HAP-1 (cell line): ENCODE measurements at regions not wholly inside any gene's neighbourhood (a gene's known extent, or its start where the extent isn't known, plus 50 kb on each side); places are given as distances from the start of the nearest gene placed in this dataset.
"Not testable (repeated sequence)": the region's sequence is repeated elsewhere in the genome, so short reads cannot be mapped to it uniquely, and the experiment has no call there.

Experiments
- DNase-seq, 2 experiments: peaks; one replicate each; pipeline ENCODE4 v3.0.0-alpha.2; 2016 to 2020; ENCODE audit warnings: low spot score in 2 of 2
- H3K27me3 ChIP-seq: fragments of 250-450 bp; sonication (Bioruptor Pico); 2 replicates; pipeline ENCODE4 v1.5.1; 2020; ENCODE audit warnings: low read depth, mild to moderate bottlenecking, moderate library complexity
- H3K36me3 ChIP-seq: fragments of 250-450 bp; sonication (Bioruptor Pico); replicated peaks from 2 replicates; pipeline ENCODE4 v1.5.1; 2020; ENCODE audit warnings: mild to moderate bottlenecking
- H3K4me1 ChIP-seq: fragments of 250-450 bp; sonication (Bioruptor Pico); 2 replicates; pipeline ENCODE4 v1.5.1; 2020; ENCODE audit warnings: mild to moderate bottlenecking
- H3K4me3 ChIP-seq: fragments of 250-450 bp; sonication (Bioruptor Pico); 2 replicates; pipeline ENCODE4 v1.5.1; 2020; ENCODE audit warnings: mild to moderate bottlenecking, moderate library complexity
- H3K9me3 ChIP-seq: fragments of 250-450 bp; sonication (Bioruptor Pico); 2 replicates; pipeline ENCODE4 v1.5.1; 2020; ENCODE audit warnings: mild to moderate bottlenecking, moderate library complexity
- in situ Hi-C: fragments of 300-500 bp; cut with MboI; formaldehyde crosslinking; loops from 3 replicates; pipeline ENCODE4 v1.14.3; 2020; ENCODE audit warnings: low sequenced_read_pairs, inconsistent platforms, mixed read lengths

DNA sequence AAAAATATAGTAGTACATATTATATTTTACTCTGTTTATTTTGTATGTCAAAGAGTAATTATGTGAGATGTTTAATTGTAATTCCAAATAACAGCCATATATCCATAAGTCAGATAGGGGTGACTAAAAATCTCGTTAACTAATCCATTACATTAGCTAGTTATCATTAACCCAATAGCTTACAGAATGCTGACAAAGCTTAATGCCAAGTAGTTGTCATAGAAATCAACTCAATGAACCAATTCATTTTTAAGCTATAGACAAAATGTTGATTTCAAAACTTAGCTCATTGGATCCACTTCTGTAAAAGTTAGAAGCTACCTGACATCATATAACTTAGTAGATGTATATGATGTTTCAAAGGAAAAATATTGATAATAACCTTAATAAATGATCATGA lies 206.7 kb upstream of the SLITRK1 start:
- DNase-seq = no peak
- Histone ChIP-seq H3K27me3 (no peaks in the 10 kb centered on the region), H3K4me3 (no peak overlapping the region), H3K9me3 (no peaks in the 10 kb centered on the region), H3K4me1 (no peaks in the 10 kb centered on the region), H3K36me3 (no peaks in the 10 kb centered on the region)
- in situ Hi-C loops = no loop called here

DNA sequence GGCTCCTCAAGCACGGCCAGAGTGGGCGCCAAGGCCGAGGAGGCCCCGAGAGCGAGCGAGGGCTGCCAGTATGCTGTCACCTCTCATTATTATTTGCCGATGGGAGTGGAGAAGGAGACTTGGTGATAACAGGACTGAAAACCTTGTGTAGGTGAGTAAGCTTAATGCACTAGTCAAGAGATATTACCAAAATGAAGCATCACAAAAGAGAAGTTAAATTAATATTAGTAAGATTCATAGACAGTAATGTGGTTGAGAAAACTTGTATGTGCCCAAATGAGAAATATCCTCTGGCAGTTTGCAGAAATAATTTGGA lies 204.5 kb upstream of the SLITRK1 start:
- in situ Hi-C loops = no loop called here

DNA sequence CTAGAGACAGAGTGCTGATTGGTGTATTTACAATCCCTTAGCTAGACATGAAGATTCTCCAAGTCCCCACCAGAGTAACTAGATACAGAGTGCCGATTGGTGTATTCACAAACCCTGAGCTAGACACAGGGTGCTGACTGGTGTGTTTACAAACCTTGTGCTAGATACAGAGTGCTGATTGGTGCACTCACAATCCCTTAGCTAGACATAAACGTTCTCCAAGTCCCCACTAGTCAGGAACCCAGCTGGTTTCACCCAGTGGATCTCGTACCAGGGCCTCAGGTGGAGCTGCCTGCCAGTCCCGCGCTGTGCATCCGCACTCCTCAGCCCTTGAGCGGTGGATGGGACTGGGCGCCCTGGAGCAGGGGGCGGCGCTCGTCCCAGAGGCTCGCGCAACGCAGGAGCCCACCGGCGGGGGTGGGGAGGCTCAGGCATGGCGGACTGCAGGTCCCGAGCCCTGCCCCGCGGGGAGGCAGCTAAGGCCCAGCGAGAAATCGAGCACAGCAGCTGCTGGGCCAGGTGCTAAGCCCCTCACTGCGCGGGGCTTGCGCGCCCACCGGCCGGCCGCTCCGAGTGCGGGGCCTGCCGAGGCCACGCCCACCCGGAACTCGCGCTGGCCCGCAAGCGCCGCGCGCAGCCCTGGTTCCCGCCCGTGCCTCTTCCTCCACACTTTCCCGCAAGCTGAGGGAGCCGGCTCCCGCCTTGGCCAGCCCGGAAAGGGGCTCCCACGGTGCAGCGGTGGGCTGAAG lies 204.0 kb upstream of the SLITRK1 start:
- H3K4me3 ChIP-seq, H3K36me3 ChIP-seq, H3K27me3 ChIP-seq, H3K9me3 ChIP-seq, in situ Hi-C loops, H3K4me1 ChIP-seq, DNase-seq: not testable (repeated sequence)

More for the DNA sequence above, 204.5 kb upstream of the SLITRK1 start:
- Histone ChIP-seq H3K9me3 (no peaks in the 10 kb centered on the region), H3K36me3 (no peaks in the 10 kb centered on the region), H3K27me3 (no peaks in the 10 kb centered on the region), H3K4me3 (no peak overlapping the region), H3K4me1 (no peaks in the 10 kb centered on the region)
- DNase-seq = no peak

DNA sequence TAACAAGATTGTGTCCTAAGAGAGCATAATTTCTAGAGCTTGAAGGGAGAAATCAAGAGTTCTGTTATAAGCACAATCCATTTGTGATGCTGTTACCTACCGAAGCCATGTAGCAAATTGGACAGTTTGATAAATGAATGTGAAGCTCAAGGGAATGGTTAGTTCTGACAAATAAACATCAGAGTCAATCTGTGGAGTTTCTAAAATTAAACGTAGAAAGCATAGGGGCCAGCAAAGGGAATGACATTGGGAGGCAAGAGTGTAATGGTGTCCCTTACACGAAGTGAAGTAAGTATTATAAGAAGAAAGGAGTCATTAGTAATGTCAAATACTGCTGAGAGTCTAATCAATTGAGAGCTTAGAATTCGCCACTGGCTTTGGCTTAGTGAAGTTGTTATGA lies 200.2 kb upstream of the SLITRK1 start:
- Histone ChIP-seq H3K27me3 (no peaks in the 10 kb centered on the region), H3K4me1 (no peaks in the 10 kb centered on the region), H3K36me3 (no peaks in the 10 kb centered on the region), H3K4me3 (no peak overlapping the region), H3K9me3 (no peaks in the 10 kb centered on the region)
- DNase-seq = no peak
- in situ Hi-C loops = no loop called here

DNA sequence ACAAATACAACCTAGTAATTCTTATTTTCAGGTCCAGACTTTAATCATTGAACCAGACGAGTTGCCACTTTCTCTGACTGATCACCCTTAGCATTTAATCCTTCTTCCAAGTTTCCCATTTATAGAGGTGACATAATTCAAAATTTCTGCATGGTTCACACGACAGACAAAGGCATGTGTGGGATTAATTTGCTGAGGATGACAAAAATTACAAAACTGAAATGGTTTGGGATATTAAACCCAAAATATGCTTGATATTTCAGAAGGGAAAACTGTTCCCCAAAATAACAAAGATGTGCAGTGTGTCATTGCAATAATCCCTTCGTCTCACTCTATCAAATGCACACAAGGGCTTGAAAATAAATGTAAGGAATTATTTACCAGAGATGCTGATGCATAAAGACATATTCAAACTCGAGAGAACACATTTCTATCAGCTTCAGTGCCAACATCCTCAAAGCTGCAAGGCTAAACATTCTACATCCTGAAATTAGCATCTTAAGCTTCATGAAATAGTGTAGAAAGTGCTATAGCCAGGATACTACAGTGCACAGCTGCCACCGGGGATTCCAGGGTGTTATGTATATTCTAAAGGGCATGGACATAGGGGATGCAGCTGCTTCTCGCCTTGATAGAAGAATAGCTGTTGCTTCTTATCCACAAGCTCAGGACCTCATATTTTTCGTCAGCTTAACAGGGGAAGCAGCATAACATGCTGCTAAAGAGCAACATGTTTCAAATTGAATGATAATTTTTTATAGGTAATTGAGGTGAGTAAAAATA lies 198.7 kb upstream of the SLITRK1 start:
- no peak for DNase-seq
- Histone ChIP-seq H3K36me3 (no peaks in the 10 kb centered on the region), H3K4me3 (no peak overlapping the region), H3K9me3 (no peaks in the 10 kb centered on the region), H3K27me3 (no peaks in the 10 kb centered on the region), H3K4me1 (peaks cover 6% of the 10 kb centered on the region)
- in situ Hi-C loops = no loop called here

DNA sequence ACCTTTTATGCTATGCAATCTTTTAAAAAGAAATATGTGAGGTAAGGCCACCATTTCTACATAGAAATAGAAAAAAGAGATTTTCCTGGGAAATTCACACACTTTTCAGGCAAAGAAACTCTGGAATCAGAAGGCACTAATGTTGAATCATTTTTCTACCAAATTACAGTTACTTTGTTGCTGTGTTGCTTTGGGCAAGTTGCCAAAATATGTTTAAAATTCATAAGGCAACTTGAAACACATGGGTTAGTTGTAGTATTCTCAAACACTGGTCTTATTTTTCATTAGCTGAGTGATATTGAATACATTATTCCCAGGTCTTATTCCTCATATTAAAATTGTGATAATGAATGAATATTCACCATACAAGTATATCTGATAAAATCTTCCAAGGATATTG lies 195.0 kb upstream of the SLITRK1 start:
- Histone ChIP-seq H3K4me1 (peaks cover 20% of the 10 kb centered on the region), H3K9me3 (no peaks in the 10 kb centered on the region), H3K27me3 (no peaks in the 10 kb centered on the region), H3K36me3 (no peaks in the 10 kb centered on the region), H3K4me3 (no peak overlapping the region)
- no peak for DNase-seq
- in situ Hi-C loops = no loop called here

DNA sequence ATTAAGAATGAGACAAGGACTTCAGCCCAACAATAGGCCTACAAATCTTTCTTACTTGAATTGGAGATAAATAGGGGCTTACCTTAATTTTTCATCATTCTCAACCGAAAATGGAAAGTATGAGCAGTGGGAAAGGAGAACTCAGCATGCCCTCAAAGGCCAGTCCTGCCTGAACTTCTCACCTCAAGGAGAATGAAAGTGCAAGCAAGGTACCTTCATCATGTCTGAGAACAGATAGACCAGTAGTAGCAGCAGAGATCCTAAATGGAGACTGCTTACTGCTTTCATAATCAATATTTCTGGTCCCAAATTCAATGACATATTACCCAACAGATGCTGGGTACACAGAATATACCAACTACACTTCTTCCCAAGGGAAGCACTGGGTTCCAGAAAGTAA lies 194.0 kb upstream of the SLITRK1 start:
- in situ Hi-C loops = no loop called here
- Histone ChIP-seq H3K36me3 (no peaks in the 10 kb centered on the region), H3K9me3 (no peaks in the 10 kb centered on the region), H3K4me3 (no peak overlapping the region), H3K27me3 (no peaks in the 10 kb centered on the region), H3K4me1 (peaks cover 20% of the 10 kb centered on the region)
- DNase-seq = no peak

DNA sequence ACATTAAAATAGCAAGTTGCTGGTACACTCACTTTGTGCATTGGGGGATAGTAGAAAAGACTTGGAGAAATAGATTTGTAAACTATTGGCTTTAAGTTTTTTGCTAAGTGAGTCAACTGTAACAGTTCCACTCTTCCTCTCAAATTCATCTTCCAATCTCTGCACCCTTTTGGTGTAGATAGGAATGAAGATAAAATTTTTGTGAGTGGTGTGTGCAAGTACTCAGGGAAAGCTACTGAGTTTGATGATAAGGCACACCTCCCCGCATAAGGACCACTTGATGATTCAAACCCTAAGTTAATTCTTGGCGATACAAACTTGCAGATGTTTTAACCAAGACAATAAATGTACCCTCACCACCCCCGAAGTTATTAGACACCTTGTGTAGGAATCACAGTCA lies 168.3 kb upstream of the SLITRK1 start:
- in situ Hi-C loops = no loop called here
- DNase-seq = no peak
- H3K4me3 ChIP-seq = no peak overlapping the region

DNA sequence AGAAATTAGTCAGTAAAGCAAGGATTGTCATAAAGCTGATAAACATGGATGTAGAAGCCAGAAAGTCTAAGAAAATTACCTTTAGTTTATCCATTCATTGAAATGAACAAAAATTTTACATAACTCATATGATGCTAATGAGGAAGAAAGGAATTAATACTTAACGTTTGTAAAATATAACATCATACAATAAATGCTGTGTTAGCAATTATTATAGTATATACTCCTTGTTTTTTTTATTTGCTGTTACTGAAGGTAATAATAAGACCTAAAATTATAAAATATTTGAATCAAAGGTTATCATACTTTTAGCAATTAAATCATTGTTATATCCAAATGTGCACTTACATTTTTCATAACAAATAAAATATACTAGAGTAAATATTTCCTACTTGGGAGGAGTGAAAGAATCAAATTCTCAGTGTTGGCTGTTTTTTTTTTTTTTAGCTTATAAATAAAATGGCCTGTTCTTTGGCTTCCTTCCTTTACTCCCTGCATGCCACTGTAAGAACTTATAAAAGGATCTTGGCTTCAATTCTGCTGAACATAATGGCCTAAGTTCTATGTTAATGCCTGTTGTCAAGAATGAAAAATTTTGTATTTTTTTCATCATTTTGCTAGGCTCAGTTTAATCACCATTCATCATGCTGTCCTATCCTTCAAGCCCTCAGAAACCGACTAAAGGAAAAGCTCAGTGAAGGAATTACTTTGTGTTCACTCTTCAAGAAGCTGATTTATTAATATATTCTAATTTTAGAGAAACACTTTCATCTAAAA lies 167.4 kb upstream of the SLITRK1 start:
- H3K9me3 ChIP-seq = no peaks in the 10 kb centered on the region
- H3K27me3 ChIP-seq = no peaks in the 10 kb centered on the region
- H3K4me1 ChIP-seq = no peaks in the 10 kb centered on the region
- H3K36me3 ChIP-seq = no peaks in the 10 kb centered on the region
- DNase-seq = no peak
- H3K4me3 ChIP-seq = no peak overlapping the region
- in situ Hi-C loops = no loop called here

More for the DNA sequence above, 168.3 kb upstream of the SLITRK1 start:
- H3K27me3 ChIP-seq = no peaks in the 10 kb centered on the region
- H3K36me3 ChIP-seq = no peaks in the 10 kb centered on the region
- H3K9me3 ChIP-seq = no peaks in the 10 kb centered on the region
- H3K4me1 ChIP-seq = no peaks in the 10 kb centered on the region

DNA sequence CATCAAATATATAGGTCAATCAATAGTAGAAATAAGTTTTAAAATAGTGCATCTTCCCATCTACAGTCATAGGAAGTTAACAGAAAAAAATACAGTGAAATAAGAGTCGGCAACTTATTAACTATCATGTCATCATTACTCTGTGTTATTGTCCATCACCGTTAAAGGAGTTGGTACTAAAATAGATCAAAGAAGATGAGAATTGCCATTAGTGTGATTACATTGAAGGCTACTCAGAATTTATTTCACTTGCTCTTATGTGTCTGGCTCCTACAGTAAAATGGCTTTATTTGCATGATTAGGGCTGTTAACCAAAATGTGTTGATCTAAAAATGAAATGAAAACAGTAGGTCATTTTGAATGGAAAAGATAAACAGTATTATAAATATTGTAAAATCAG lies 162.5 kb upstream of the SLITRK1 start:
- Histone ChIP-seq H3K9me3 (no peaks in the 10 kb centered on the region), H3K4me3 (no peak overlapping the region), H3K36me3 (no peaks in the 10 kb centered on the region), H3K27me3 (no peaks in the 10 kb centered on the region), H3K4me1 (no peaks in the 10 kb centered on the region)
- in situ Hi-C loops = no loop called here
- DNase-seq = no peak

DNA sequence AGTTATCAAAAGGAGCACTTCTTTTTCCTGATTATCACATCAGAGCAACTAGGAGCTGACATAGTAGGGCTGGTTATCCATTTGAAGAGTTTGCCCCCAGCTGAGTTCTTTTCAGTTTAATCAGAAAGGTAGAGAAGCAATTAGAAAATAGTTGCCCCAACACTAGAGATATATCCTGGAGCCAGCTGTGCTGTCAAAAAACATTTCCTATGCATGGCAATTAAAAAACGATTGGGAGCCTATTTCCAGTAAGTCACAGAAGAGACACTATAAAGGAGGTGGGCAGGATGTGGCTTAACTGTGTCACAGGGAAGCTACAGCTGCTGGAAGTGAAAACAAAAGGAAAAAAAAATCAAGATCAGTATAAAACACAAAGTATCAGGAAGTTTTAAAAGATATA lies 155.7 kb upstream of the SLITRK1 start:
- Histone ChIP-seq H3K27me3 (no peaks in the 10 kb centered on the region), H3K4me1 (no peaks in the 10 kb centered on the region), H3K9me3 (no peaks in the 10 kb centered on the region), H3K36me3 (no peaks in the 10 kb centered on the region), H3K4me3 (no peak overlapping the region)
- no peak for DNase-seq
- in situ Hi-C loops = no loop called here

DNA sequence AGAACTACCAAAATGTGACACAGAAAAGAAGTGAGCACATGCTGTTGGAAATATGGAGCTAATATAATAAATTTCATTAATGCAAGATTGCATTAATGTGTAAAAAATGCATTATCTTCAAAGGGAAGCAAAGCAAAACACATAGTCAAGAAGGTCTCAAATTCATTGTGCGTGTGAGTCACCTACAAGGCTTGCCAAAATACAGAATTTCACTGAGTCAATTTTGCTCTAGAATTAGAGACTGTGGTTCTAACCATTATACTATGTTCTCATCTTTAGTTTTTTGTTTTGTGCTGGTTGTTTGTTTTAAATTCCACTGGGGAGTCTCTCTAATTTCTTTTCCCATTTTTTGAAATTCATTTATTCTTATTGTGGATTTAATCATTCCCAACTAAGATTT lies 149.8 kb upstream of the SLITRK1 start:
- no peak for DNase-seq
- no peaks in the 10 kb centered on the region for H3K36me3 ChIP-seq
- in situ Hi-C loops = no loop called here
- H3K4me3 ChIP-seq = no peak overlapping the region
- H3K27me3 ChIP-seq = no peaks in the 10 kb centered on the region
- no peaks in the 10 kb centered on the region for H3K9me3 ChIP-seq
- no peaks in the 10 kb centered on the region for H3K4me1 ChIP-seq

DNA sequence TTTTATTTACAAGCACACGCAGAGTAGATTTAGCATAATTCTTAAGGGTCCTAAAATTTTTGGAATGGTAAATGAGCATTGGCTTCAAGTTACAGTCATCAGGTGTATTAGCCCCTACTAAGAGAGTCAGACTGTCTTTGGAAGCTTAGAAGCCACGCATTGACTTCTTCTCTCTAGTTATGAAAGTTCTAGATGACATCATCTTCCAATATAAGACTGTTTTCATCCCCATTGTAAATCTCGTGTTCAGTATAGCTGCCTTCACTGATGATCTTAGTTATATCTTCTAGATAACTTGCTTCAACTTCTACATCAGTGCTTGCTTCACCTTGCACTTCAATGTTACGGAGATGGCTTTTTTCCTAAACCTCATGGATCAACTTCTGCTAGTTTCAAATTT lies 148.8 kb upstream of the SLITRK1 start:
- Histone ChIP-seq H3K9me3 (no peaks in the 10 kb centered on the region), H3K4me3 (no peak overlapping the region), H3K4me1 (no peaks in the 10 kb centered on the region), H3K27me3 (no peaks in the 10 kb centered on the region), H3K36me3 (no peaks in the 10 kb centered on the region)
- in situ Hi-C loops = no loop called here
- no peak for DNase-seq

DNA sequence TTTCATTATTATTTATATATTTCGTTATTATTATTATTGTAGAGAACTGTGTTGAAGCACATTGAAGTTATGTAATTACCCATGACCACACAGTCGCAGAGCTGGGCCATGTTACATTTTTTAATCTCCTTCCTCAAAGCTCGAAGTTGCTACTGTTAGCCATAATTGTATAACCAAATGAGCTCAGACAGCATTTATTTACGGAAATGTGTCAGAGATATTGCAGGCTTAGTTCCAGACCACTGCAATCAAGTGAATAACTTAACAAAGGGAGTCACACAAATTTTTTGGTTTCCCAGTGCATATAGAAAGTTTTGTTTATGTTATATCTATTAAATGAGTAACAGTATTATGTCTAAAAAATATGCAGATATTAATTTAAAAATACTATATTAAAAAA lies 147.1 kb upstream of the SLITRK1 start:
- no peaks in the 10 kb centered on the region for H3K36me3 ChIP-seq
- no peak for DNase-seq
- no peaks in the 10 kb centered on the region for H3K4me1 ChIP-seq
- H3K4me3 ChIP-seq = no peak overlapping the region
- H3K27me3 ChIP-seq = no peaks in the 10 kb centered on the region
- no peaks in the 10 kb centered on the region for H3K9me3 ChIP-seq
- in situ Hi-C loops = no loop called here
